ENCODE measurements at regions not wholly inside any gene's neighbourhood (a gene's known extent, or its start where the extent isn't known, plus 50 kb on each side); places are given as distances from the start of the nearest gene placed in this dataset.

DNA sequence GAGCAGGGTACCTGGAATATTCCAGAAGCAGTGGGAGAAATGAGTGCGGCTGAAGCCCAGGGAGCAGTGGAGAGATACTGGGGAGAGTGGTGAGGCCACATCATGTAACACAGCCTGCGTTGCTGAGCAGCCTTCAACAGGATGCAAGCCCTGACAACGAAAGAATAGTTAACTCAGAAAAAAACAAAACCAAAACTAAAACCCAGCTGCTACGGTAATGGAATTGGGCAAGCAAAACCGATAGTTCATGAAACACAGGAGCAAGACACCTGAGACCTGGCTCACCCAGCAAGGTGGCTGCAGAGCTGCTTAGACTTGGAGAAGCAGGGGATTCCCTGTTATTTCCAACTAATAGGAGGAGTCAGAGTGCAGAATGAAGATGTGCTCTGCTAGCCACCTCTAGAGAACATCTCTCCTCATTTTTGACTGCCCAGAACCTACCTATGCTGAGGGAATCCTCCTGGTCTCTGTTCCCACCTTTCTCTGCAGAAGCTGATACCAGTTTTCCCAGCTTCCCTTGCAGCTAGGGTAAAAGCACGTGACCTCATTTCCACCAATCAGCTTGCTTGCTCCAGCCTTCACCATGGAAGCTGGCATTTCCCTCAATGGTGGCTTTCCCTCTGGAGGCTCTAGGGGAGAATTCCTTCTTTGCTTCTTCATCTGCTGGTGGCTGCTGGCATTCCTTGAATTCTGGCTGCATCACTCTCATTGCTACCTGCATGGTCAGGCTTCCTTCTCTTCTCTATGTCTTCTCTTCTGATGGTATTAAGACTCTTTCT, 59.4 kb upstream of the XYLT1 start:
- peak; percentile 8 for DNase-seq

DNA sequence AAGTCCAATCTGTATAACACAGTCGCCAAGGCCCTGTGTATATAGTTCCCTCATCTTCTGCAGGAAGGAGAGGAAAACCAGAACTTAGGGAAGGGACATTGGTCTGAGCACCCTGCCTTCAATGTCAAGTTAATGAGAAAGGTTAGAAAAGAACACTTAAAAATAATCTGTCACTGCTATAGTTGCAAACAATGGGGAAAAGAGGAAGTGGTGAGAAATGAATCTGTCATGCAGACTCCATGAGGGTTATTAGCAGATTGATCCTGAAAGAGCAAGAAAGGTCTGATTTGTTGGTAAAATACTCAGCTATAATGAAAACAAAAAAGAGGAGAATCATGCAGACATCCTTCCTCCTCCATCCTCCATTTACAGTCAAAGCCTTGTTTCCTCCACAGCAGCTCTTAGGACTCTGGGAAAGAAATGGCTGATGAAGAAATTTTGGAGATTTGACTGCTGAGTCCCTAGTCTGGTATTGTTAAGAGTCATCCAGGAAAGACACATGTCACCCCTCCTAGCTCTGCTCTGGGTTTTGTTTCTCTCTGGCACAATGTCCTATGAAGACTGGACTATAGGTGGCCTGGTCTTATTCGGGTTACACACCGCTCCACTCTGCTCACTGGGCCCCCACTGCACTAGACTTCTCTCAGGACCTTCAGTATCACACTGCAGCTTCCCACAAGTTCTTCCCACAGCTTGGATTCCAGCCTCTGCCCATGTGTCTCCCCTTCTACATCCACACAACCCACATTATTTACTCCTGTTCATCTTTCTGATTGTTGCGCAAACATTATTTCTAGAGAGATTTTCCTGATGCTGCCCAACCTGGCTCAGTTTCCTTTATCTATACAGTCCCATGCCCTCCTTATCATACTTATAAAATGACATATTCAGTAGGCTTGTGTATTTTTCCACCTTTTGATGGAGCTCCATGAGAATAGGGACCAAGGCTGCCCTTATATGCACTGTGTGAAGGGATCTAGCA, 56.5 kb upstream of the XYLT1 start:
- DNase-seq, result no peak

DNA sequence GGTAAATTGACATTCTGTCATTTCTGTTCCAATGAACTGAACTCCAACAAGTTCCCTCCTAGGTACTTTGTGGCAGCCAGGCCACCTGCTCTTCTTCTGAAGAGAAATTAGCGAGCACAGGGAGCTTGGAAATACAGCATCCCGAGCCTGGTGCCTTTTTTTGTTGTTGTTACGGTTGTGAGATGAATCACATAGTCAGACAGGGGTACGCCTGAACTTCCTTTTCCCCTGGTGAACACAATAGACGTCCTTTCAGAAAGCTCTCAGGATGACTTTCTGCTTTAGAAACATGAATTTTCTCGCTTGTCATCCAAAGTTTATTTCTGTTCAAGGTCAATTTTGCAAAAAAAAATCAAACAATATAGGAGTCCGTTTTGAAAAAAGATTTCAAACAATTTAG, 53.9 kb upstream of the XYLT1 start:
- DNase-seq, result no peak

DNA sequence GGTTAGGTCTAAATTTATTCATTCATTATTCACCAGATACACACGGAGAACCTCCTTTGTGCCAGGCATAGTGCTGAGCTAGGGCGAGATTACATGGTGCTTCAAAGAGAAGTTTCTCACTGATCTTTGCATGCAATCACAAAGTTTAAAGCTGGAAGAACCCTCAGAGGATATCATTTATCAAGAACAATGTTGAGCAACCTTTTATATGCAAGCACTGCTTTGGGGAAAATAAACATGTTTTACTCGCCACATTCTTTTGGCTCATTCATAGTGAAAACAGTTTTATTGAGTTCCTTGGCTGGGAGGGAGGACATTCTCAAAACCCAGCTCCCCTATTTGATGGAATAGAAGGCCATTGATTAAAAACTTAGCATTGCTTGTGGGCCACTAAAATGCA, 49.8 kb upstream of the XYLT1 start:
- DNase-seq, result no peak

All from activated CD4-positive, alpha-beta T cell treated with anti-CD3 and anti-CD28 coated beads for 1 hour (primary cell).